ENCODE measurements at regions not wholly inside any gene's neighbourhood (a gene's known extent, or its start where the extent isn't known, plus 50 kb on each side); places are given as distances from the start of the nearest gene placed in this dataset.

DNA sequence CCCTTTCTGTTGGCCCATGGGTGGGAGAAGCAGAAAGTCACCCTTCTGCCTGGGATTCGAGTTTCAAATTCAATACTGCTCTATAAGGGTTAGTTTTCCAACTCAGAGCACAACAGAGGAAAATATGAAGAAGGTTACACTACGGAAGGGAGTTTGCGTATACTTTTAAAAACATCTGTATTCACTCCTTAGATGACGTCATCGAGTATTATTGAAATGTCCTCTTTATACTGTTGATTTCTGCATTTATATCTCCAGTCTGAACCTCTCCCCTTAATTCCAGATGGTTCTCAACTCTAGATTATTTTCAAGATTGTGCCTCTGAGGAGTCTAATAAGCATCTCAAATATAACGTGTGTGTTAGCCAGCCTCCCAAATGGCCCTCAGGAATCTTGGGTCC is 249.1 kb downstream of the MAP2K4 start:
- H3K27ac Mint-ChIP-seq = no peak overlapping the region
- peaks cover 2% of the 10 kb centered on the region for H3K36me3 Mint-ChIP-seq
- no peak for DNase-seq (ENCODE audit: low spot score in 2 of 2, unreplicated experiment in 2 of 2)
- H3K4me3 Mint-ChIP-seq = no peak overlapping the region
- TF ChIP-seq, protein P1, sequence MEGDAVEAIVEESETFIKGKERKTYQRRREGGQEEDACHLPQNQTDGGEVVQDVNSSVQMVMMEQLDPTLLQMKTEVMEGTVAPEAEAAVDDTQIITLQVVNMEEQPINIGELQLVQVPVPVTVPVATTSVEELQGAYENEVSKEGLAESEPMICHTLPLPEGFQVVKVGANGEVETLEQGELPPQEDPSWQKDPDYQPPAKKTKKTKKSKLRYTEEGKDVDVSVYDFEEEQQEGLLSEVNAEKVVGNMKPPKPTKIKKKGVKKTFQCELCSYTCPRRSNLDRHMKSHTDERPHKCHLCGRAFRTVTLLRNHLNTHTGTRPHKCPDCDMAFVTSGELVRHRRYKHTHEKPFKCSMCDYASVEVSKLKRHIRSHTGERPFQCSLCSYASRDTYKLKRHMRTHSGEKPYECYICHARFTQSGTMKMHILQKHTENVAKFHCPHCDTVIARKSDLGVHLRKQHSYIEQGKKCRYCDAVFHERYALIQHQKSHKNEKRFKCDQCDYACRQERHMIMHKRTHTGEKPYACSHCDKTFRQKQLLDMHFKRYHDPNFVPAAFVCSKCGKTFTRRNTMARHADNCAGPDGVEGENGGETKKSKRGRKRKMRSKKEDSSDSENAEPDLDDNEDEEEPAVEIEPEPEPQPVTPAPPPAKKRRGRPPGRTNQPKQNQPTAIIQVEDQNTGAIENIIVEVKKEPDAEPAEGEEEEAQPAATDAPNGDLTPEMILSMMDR (IDR thresholded peaks at IDR 0.05; ENCODE audit: unreplicated experiment) = no peak
- no peaks in the 10 kb centered on the region for H3K27me3 Mint-ChIP-seq (ENCODE audit: low read depth)
- H3K9me3 Mint-ChIP-seq = peaks cover 8% of the 10 kb centered on the region
- no peaks in the 10 kb centered on the region for H3K4me1 Mint-ChIP-seq

DNA sequence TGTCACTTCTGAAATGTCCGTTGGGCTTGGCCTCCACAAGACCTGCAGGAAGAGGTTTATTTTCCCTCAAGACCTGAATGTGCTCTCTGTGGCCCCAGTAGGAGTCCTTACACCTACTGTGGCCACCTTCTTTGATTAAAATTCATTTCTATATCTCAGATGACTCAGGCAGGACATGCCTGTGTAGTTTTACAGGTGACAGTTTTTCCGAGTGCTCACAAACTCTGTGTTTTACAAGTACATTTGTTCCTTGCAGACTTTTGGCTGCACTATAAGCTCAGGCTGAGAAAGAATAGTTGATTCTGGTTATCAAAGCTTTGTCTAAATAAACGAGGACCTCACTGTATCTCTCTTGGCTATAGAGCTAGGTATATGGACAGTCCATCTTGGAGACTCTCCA is 257.1 kb downstream of the MAP2K4 start:
- no peak for DNase-seq (ENCODE audit: low spot score in 2 of 2, unreplicated experiment in 2 of 2)
- Mint-ChIP-seq H3K4me1 (no peaks in the 10 kb centered on the region), H3K27me3 (ENCODE audit: low read depth) (no peaks in the 10 kb centered on the region), H3K9me3 (peaks cover 8% of the 10 kb centered on the region), H3K27ac (no peak overlapping the region), H3K4me3 (no peak overlapping the region), H3K36me3 (peaks cover 2% of the 10 kb centered on the region)
- TF ChIP-seq, protein P1 (IDR thresholded peaks at IDR 0.05; ENCODE audit: unreplicated experiment) = no peak

DNA sequence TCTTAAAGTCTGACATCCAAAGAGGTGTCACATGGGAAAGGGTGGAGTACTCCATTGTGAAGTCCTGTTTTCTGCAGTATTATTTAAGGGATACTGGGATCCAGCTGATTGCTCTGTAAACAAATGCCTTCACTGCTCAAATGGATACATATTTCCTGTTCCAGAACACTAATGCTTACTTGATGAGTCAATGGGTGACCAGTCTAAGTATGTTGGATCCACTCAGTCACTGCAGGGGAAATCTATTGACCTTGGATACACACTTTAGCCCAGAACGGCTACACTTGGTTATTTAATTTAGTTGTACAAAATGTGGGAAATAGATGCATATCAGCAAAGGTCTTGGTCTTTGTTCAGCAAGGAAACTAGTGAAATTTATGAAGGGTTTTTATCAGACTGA is 261.4 kb downstream of the MAP2K4 start:
- TF ChIP-seq, protein P1 (IDR thresholded peaks at IDR 0.05; ENCODE audit: unreplicated experiment) = no peak
- H3K27ac Mint-ChIP-seq = no peak overlapping the region
- H3K9me3 Mint-ChIP-seq = no peaks in the 10 kb centered on the region
- no peaks in the 10 kb centered on the region for H3K36me3 Mint-ChIP-seq
- no peaks in the 10 kb centered on the region for H3K27me3 Mint-ChIP-seq (ENCODE audit: low read depth)
- H3K4me1 Mint-ChIP-seq = no peaks in the 10 kb centered on the region
- no peak overlapping the region for H3K4me3 Mint-ChIP-seq
- no peak for DNase-seq (ENCODE audit: low spot score in 2 of 2, unreplicated experiment in 2 of 2)

DNA sequence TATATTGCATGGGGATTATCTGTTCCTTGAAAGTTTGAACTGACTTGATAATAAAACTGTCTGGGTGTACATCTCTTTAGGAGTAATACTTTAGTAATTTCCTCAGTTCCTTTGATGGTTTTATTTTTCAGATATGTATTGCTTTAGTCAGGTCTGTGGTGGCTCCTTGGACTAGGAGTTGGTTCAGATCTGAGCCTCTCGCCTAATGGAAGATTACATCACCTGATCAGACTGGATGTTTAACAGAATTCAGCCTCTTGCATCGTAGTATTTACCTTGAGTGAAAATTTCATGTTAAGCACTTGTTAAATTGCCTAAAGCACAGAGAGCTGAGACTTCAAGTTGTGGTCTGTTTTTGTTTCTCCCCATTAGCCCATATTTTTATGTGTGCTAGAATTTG is 267.3 kb downstream of the MAP2K4 start:
- Mint-ChIP-seq H3K4me3 (no peak overlapping the region), H3K27me3 (ENCODE audit: low read depth) (no peaks in the 10 kb centered on the region), H3K36me3 (no peaks in the 10 kb centered on the region), H3K27ac (no peak overlapping the region), H3K4me1 (peaks cover 1% of the 10 kb centered on the region), H3K9me3 (peaks cover 3% of the 10 kb centered on the region)
- TF ChIP-seq, protein P1 (IDR thresholded peaks at IDR 0.05; ENCODE audit: unreplicated experiment) = no peak
- DNase-seq (ENCODE audit: low spot score in 2 of 2, unreplicated experiment in 2 of 2) = no peak

DNA sequence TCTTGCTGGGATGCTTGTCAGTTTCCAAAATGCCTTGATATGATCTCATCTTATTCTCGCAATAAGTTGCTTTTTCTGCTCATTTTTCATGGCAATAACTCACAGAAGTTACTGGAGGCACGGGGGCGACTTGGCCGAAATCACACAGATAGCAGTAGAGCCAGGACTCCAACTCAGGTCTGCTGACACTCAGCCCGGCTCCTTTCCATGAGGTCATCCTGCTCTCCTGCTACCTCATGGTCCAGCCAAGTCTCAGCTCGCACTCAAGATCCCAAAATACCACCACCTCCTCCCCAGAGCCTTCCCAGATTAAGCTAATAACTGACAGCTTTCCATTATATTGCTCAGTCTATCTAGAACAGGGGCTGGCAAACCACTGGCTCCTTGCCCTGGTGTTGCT is 269.5 kb downstream of the MAP2K4 start:
- no peak overlapping the region for H3K4me3 Mint-ChIP-seq
- no peak overlapping the region for H3K27ac Mint-ChIP-seq
- no peaks in the 10 kb centered on the region for H3K27me3 Mint-ChIP-seq (ENCODE audit: low read depth)
- TF ChIP-seq, protein P1 (IDR thresholded peaks at IDR 0.05; ENCODE audit: unreplicated experiment) = no peak
- H3K9me3 Mint-ChIP-seq = peaks cover 3% of the 10 kb centered on the region
- H3K36me3 Mint-ChIP-seq = no peaks in the 10 kb centered on the region
- DNase-seq (ENCODE audit: low spot score in 2 of 2, unreplicated experiment in 2 of 2) = no peak
- peaks cover 1% of the 10 kb centered on the region for H3K4me1 Mint-ChIP-seq

DNA sequence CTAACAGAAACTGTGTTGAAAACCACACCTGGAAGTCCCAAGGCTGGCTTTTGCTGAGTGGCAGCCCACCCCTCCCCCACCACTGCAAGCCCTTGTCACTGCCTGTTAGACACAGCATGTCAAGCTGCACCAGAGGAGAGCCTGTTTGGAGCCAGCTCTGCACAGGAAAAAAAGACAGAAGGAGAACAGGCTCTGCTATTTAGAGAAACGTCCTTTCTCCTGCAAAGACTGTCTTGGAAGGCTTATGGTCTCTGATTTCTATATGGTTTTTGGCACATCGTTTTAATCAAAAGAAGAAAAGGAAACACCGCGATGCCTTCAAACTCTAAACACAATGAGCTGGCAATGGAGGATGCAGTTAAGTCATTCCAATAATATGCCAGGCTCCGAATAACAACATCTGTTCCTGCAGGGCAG is 275.5 kb downstream of the MAP2K4 start:
- Mint-ChIP-seq H3K4me1 (peaks cover 5% of the 10 kb centered on the region), H3K27ac (no peak overlapping the region), H3K4me3 (no peak overlapping the region), H3K27me3 (ENCODE audit: low read depth) (no peaks in the 10 kb centered on the region), H3K9me3 (no peaks in the 10 kb centered on the region), H3K36me3 (no peaks in the 10 kb centered on the region)
- no peak for DNase-seq (ENCODE audit: low spot score in 2 of 2, unreplicated experiment in 2 of 2)
- TF ChIP-seq, protein P1 (IDR thresholded peaks at IDR 0.05; ENCODE audit: unreplicated experiment) = no peak
